Osteoblast (primary cell): ENCODE measurements at regions not wholly inside any gene's neighbourhood (a gene's known extent, or its start where the extent isn't known, plus 50 kb on each side); places are given as distances from the start of the nearest gene placed in this dataset.
A peak's percentile ranks its signal among the peaks of the same experiment; 100 is the strongest.
"Not testable (repeated sequence)": the region's sequence is repeated elsewhere in the genome, so short reads cannot be mapped to it uniquely, and the experiment has no call there.

ENCODE experiments used
- DNase-seq: peaks from one replicate; pipeline ENCODE4 v3.0.0; 2011; ENCODE audit warnings: low spot score, mixed read lengths; ENCODE audit not compliant: insufficient read length; ENCODE audit errors: missing footprints
- H2AFZ ChIP-seq: 2 replicates; pipeline ENCODE4 v1.6.0; 2011; ENCODE audit warnings: mild to moderate bottlenecking, low read length
- H3K27ac ChIP-seq: 2 replicates; pipeline ENCODE4 v1.5.1; 2011; ENCODE audit warnings: mild to moderate bottlenecking, low read depth, low read length, moderate library complexity
- H3K27me3 ChIP-seq: 2 replicates; pipeline ENCODE4 v1.6.0; 2012; ENCODE audit warnings: mild to moderate bottlenecking, control low read depth, inconsistent platforms, low read length, moderate library complexity; ENCODE audit not compliant: insufficient read depth
- H3K36me3 ChIP-seq: 2 replicates; pipeline ENCODE4 v1.5.1; 2011; ENCODE audit warnings: mild to moderate bottlenecking, low read length, control low read depth, moderate library complexity; ENCODE audit not compliant: insufficient read depth
- H3K4me1 ChIP-seq: 2 replicates; pipeline ENCODE4 v1.5.1; 2011; ENCODE audit warnings: mild to moderate bottlenecking, low read length, control low read depth, moderate library complexity; ENCODE audit not compliant: insufficient read depth
- H3K4me2 ChIP-seq: 2 replicates; pipeline ENCODE4 v1.6.0; 2011; ENCODE audit warnings: mild to moderate bottlenecking, low read length; ENCODE audit not compliant: insufficient read depth
- H3K4me3 ChIP-seq: fragments of 200-600 bp; sonication (generic); 3 replicates; pipeline ENCODE4 v1.5.1; 2012; ENCODE audit warnings: mild to moderate bottlenecking, low read length, inconsistent platforms; ENCODE audit not compliant: insufficient read depth
- H3K79me2 ChIP-seq: 2 replicates; pipeline ENCODE4 v1.6.0; 2012; ENCODE audit warnings: mild to moderate bottlenecking, low read length, control low read depth, inconsistent platforms; ENCODE audit not compliant: insufficient read depth
- H3K9me3 ChIP-seq: 2 replicates; pipeline ENCODE4 v1.5.1; 2011; ENCODE audit warnings: low read depth, low read length, control low read depth
- H4K20me1 ChIP-seq: 2 replicates; pipeline ENCODE4 v1.6.0; 2012; ENCODE audit warnings: mild to moderate bottlenecking, low read length, control low read depth; ENCODE audit not compliant: insufficient read depth
- TF ChIP-seq, protein P1 (sequence below): IDR thresholded peaks from 2 replicates; pipeline ENCODE4 v1.5.1; 2011; ENCODE audit warnings: mild to moderate bottlenecking, low read depth, low read length, moderate library complexity; ENCODE audit errors: extremely low read depth

DNA sequence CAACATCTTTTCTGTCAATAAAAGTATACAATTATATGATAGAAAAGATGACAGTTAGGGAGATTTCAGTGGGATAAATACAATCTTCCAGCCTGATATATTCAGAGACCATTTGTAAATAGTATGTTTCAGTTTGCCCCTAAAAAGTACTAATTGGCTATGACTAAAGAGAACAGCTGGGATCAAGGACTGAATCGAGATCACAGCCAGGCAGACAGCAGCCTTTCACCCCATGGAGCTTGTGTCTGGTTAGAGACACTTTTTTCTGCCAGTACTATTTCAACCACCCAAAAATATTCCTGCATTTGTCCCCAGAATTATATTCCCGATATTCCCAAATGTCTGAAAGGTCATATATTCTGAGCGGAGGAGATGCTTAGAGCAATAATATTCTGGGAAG, 577.3 kb upstream of the TLE4 start:
- H2AFZ ChIP-seq: no peak overlapping the region

DNA sequence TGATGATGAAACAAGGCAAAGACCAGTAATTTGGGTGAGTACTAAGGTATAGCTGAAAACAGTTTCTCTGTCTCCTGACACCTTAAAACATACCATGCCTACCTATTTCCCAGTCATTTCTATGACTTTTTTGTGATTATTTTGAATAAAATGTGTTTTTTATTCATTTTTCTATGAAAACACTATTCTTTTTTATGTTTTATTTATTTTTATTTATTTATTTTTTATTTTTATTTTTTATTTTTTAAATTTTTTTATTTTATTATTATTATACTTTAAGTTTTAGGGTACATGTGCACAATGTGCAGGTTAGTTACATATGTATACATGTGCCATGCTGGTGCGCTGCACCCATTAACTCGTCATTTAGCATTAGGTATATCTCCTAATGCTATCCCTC, 576.8 kb upstream of the TLE4 start:
- H3K4me3 ChIP-seq, H3K36me3 ChIP-seq, H3K4me1 ChIP-seq, H3K4me2 ChIP-seq, H4K20me1 ChIP-seq, H3K27ac ChIP-seq, H2AFZ ChIP-seq, H3K9me3 ChIP-seq, H3K79me2 ChIP-seq, DNase-seq, H3K27me3 ChIP-seq: not testable (repeated sequence)

More for the DNA sequence above, 577.3 kb upstream of the TLE4 start:
- Histone ChIP-seq H3K4me3 (no peak overlapping the region), H3K4me2 (no peak overlapping the region), H3K9me3 (no peaks in the 10 kb centered on the region), H4K20me1 (no peaks in the 10 kb centered on the region), H3K27ac (no peak overlapping the region), H3K27me3 (no peaks in the 10 kb centered on the region), H3K4me1 (no peaks in the 10 kb centered on the region), H3K36me3 (no peaks in the 10 kb centered on the region), H3K79me2 (no peaks in the 10 kb centered on the region)
- DNase-seq: no peak
- TF ChIP-seq, protein P1, sequence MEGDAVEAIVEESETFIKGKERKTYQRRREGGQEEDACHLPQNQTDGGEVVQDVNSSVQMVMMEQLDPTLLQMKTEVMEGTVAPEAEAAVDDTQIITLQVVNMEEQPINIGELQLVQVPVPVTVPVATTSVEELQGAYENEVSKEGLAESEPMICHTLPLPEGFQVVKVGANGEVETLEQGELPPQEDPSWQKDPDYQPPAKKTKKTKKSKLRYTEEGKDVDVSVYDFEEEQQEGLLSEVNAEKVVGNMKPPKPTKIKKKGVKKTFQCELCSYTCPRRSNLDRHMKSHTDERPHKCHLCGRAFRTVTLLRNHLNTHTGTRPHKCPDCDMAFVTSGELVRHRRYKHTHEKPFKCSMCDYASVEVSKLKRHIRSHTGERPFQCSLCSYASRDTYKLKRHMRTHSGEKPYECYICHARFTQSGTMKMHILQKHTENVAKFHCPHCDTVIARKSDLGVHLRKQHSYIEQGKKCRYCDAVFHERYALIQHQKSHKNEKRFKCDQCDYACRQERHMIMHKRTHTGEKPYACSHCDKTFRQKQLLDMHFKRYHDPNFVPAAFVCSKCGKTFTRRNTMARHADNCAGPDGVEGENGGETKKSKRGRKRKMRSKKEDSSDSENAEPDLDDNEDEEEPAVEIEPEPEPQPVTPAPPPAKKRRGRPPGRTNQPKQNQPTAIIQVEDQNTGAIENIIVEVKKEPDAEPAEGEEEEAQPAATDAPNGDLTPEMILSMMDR: no peak

- H3K4me2 ChIP-seq: no peak overlapping the region
- H2AFZ ChIP-seq: no peak overlapping the region
- H3K36me3 ChIP-seq: no peaks in the 10 kb centered on the region
- H3K4me1 ChIP-seq: no peaks in the 10 kb centered on the region
- H3K27me3 ChIP-seq: no peaks in the 10 kb centered on the region
- H3K4me3 ChIP-seq: no peak overlapping the region
- TF ChIP-seq, protein P1: no peak
- no peak overlapping the region for H3K27ac ChIP-seq
- H3K79me2 ChIP-seq: no peaks in the 10 kb centered on the region
- DNase-seq: no peak
- no peaks in the 10 kb centered on the region for H3K9me3 ChIP-seq
- no peaks in the 10 kb centered on the region for H4K20me1 ChIP-seq
Observed at GRCh38 chr9:78997296-78997695, 574.5 kb upstream of the TLE4 start.

- Histone ChIP-seq H3K4me2 (no peak overlapping the region), H3K79me2 (no peaks in the 10 kb centered on the region), H4K20me1 (no peaks in the 10 kb centered on the region), H3K27me3 (no peaks in the 10 kb centered on the region), H3K4me3 (no peak overlapping the region), H3K27ac (no peak overlapping the region), H3K36me3 (no peaks in the 10 kb centered on the region), H2AFZ (peak overlapping the region; percentile 77), H3K9me3 (no peaks in the 10 kb centered on the region), H3K4me1 (no peaks in the 10 kb centered on the region)
- TF ChIP-seq, protein P1: no peak
- no peak for DNase-seq
Observed at GRCh38 chr9:79000230-79001002, 571.3 kb upstream of the TLE4 start.
